GM12873 (cell line): ENCODE measurements at regions not wholly inside any gene's neighbourhood (a gene's known extent, or its start where the extent isn't known, plus 50 kb on each side); places are given as distances from the start of the nearest gene placed in this dataset.

ENCODE experiments used
- TF ChIP-seq, protein P1 (sequence below): IDR thresholded peaks from 2 replicates; pipeline ENCODE4 v1.5.1; 2012; ENCODE audit warnings: low read depth, mild to moderate bottlenecking, moderate library complexity, low read length, control low read depth; ENCODE audit not compliant: insufficient read depth; ENCODE audit errors: missing control alignments

GRCh38 chr18:4831127-4831526, 365.9 kb downstream of the AKAIN1 start:
- TF ChIP-seq, protein P1, sequence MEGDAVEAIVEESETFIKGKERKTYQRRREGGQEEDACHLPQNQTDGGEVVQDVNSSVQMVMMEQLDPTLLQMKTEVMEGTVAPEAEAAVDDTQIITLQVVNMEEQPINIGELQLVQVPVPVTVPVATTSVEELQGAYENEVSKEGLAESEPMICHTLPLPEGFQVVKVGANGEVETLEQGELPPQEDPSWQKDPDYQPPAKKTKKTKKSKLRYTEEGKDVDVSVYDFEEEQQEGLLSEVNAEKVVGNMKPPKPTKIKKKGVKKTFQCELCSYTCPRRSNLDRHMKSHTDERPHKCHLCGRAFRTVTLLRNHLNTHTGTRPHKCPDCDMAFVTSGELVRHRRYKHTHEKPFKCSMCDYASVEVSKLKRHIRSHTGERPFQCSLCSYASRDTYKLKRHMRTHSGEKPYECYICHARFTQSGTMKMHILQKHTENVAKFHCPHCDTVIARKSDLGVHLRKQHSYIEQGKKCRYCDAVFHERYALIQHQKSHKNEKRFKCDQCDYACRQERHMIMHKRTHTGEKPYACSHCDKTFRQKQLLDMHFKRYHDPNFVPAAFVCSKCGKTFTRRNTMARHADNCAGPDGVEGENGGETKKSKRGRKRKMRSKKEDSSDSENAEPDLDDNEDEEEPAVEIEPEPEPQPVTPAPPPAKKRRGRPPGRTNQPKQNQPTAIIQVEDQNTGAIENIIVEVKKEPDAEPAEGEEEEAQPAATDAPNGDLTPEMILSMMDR, result no peak

DNA sequence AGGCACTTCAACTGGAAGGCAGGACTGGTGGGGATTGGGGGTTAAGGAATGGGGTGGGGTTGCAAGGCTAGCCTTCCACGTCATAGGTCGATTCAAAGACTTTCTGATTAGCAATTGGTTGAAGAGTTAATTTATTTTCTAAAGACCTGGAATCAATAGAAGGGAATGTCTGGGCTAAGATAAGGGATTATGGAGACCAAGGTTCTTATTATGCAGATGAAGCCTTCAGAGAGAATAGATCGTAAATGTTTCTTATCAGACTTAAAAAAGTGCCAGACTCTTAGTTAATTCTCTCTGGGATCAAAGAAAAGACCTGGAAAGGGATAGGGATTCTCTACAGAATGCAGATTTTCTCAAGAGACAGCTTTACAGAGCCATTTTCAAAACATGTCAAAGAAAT, 368.0 kb upstream of the DLGAP1 start:
- TF ChIP-seq, protein P1, result no peak

DNA sequence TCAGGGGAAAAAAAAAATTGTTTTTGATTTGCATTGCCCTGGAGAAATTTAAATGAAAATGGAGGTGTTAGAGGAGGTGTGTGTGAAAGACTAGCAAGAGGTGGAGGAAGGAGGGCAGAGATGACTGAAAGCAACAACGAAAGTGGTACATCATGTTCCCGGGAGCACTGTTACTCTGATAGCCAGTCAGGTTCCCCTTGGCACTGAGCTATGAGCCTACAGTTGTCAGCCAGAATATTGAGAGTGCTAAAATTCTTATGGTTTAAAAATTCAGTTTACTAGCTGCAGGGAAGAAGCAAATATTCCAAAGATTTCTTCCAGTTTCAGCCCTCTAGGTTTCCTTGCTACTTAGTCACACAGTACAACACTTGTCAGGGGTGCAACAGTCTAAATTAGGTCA, 366.7 kb upstream of the DLGAP1 start:
- TF ChIP-seq, protein P1, result no peak

GRCh38 chr18:4817665-4818064, 362.6 kb upstream of the DLGAP1 start:
- TF ChIP-seq, protein P1, result no peak

DNA sequence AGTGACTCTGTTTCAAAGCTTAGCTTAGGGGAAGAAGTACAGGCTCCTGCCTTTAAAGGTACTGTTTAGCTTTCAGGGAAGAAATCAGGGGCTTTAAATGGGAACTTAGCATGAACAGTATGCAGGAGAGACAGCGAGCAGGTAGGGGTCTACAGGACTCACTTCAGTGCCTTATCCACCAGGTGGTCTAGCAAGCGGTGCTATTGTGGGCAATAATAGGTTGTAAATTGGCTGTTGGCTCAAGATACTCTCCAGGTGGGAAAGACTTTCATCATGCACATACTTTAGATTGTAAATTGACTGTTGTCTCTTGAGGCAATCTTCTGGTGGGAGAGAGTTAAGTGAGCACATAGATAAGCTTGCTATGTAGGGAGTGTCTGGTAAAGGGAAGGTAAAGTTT, 358.6 kb upstream of the DLGAP1 start:
- TF ChIP-seq, protein P1, result no peak

DNA sequence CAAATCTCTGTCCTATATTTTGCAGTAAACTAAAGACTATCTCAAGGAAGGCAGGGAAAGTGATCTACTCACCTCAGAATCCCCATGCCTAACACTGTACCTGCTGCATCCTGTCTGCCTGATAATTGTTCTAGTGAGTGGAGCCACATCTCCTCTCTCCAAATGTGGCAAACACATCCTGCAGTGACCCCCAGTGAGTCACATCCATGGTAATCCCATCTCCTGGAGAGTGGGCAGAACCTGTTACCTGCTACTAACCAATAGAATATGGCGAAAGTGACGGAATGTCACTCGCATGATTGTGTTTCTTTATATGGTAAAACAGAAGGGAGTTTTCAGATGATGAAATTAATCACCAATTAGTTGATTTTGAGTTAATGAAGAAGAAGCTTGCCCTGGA, 353.8 kb upstream of the DLGAP1 start:
- TF ChIP-seq, protein P1, result no peak

- TF ChIP-seq, protein P1, result no peak
Measured at GRCh38 chr18:4807604-4808293, 352.6 kb upstream of the DLGAP1 start.
